BJ (cell line): ENCODE measurements at regions not wholly inside any gene's neighbourhood (a gene's known extent, or its start where the extent isn't known, plus 50 kb on each side); places are given as distances from the start of the nearest gene placed in this dataset.

Experiments
- CTCF ChIA-PET: fragments of 350-600 bp; formaldehyde crosslinking; extraction: SDS; loops from one replicate; lab custom pipeline; 2021; ENCODE audit warnings: antibody characterized with exemption, inconsistent platforms; lab: Yijun Ruan, JAX
- POLR2A ChIA-PET: fragments of 300-600 bp; sonication (Branson Sonifier 250); formaldehyde crosslinking; extraction: SDS; loops from one replicate; lab custom pipeline; 2021; ENCODE audit warnings: antibody characterized with exemption; lab: Charles Lee
- DNase-seq: peaks from one replicate; pipeline ENCODE4 v3.0.0-alpha.2; 2011; ENCODE audit warnings: low read depth
- H3K27me3 ChIP-seq: 2 replicates; pipeline ENCODE4 v1.6.0; 2011; ENCODE audit warnings: low read length; ENCODE audit not compliant: control insufficient read depth, insufficient read depth
- H3K36me3 ChIP-seq: 2 replicates; pipeline ENCODE4 v1.5.1; 2011; ENCODE audit warnings: low read length; ENCODE audit not compliant: control insufficient read depth, insufficient read depth
- H3K4me3 ChIP-seq: 2 replicates; pipeline ENCODE4 v1.5.1; 2011; ENCODE audit warnings: low read depth, mild to moderate bottlenecking, control low read depth, low read length
- TF ChIP-seq, protein P1 (sequence below): IDR thresholded peaks from 2 replicates; pipeline ENCODE4 v1.5.1; 2011; ENCODE audit warnings: low read depth, mild to moderate bottlenecking, control low read depth, inconsistent platforms, low read length, moderate library complexity; ENCODE audit not compliant: insufficient read depth

DNA sequence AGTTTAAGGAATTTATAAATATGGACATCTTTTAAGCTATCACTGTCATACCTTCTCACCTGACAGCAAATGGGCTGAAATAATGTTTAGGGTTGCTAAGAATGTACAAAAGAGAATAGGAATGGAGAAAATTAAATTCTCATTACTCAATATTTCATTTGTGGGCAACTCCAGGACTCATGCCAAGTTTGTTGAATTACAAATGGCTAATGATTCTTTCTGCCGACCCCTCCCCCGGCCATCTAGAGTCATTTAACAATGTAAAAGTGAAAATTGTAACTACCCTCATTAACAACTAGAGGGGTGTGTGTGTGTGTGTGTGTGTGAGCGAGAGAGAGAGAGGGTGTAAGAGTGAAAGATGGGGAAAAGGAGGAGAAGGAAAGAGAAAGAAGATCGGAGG lies 708.5 kb upstream of the FAM98A start:
- ChIA-PET CTCF (interaction anchor here (0.7 kb wide), 1 partner anchor 10 kb away, joined by 3 read pairs; no protein-coding TSS in a partner anchor), POLR2A (no interaction called here)
- Histone ChIP-seq H3K4me3 (no peak overlapping the region), H3K27me3 (no peaks in the 10 kb centered on the region), H3K36me3 (no peaks in the 10 kb centered on the region)
- TF ChIP-seq, protein P1, sequence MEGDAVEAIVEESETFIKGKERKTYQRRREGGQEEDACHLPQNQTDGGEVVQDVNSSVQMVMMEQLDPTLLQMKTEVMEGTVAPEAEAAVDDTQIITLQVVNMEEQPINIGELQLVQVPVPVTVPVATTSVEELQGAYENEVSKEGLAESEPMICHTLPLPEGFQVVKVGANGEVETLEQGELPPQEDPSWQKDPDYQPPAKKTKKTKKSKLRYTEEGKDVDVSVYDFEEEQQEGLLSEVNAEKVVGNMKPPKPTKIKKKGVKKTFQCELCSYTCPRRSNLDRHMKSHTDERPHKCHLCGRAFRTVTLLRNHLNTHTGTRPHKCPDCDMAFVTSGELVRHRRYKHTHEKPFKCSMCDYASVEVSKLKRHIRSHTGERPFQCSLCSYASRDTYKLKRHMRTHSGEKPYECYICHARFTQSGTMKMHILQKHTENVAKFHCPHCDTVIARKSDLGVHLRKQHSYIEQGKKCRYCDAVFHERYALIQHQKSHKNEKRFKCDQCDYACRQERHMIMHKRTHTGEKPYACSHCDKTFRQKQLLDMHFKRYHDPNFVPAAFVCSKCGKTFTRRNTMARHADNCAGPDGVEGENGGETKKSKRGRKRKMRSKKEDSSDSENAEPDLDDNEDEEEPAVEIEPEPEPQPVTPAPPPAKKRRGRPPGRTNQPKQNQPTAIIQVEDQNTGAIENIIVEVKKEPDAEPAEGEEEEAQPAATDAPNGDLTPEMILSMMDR, result no peak
- no peak for DNase-seq

DNA sequence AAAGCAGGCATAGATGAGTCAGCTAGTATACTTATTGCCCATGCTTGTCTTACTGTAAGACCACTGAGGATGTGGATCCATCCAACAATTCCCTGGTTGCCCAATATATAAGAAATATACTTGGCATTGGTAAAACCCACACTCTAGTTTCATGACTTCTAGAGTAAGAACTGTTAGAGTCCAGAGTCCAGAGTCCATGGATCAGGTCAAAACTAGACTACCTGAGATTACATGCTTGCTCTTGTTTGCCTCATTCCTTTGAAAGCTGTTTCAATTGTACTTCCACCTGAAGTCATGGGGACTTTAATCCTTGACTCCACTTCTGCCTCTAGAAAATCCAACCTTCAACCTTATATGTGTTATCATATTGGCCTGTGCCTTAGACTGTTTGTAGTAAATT lies 707.6 kb upstream of the FAM98A start:
- TF ChIP-seq, protein P1, result no peak
- CTCF ChIA-PET, result no interaction called here
- H3K4me3 ChIP-seq, result no peak overlapping the region
- DNase-seq, result no peak
- H3K36me3 ChIP-seq, result no peaks in the 10 kb centered on the region
- no peaks in the 10 kb centered on the region for H3K27me3 ChIP-seq
- POLR2A ChIA-PET, result no interaction called here

DNA sequence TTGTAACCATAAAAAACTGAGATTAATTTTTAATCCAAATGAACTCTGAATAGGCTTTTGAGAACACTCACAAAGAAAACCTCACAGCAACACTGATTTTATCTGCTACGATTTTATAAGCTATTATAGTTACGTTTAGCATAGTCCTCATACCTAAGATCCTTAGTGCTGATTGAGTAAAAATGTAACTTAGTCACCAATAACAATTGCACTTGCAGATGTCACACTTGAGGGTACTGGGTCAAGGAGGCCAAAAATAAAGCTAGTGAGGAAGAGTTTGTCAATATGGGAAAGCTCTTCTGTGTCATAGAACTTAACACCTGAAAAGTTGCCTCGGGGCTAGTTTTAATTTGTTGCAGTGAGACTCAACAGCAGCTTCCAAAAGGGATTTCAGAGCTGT lies 706.5 kb upstream of the FAM98A start:
- Histone ChIP-seq H3K4me3 (no peak overlapping the region), H3K27me3 (no peaks in the 10 kb centered on the region), H3K36me3 (no peaks in the 10 kb centered on the region)
- ChIA-PET CTCF (no interaction called here), POLR2A (no interaction called here)
- no peak for DNase-seq
- TF ChIP-seq, protein P1, result no peak

DNA sequence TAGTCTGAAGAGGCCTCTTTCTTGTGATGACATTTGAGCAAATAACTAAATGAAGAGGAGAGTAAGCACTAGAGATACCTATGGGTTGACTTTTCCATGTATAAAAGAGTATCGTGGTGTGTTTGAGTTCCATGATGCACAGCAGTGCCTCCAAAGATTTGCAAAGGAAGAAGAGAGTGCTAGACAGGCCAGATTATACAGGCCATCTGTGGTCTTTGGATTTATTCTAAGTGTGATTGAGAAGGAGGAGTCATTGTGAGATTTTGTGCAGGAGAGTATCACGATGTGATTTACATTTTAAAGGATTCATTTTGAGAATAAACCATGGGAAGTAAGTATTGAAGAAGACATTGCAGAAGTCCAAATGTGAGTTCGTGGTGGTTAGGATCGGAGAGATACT lies 695.9 kb upstream of the FAM98A start:
- H3K36me3 ChIP-seq, result no peaks in the 10 kb centered on the region
- H3K4me3 ChIP-seq, result no peak overlapping the region
- DNase-seq, result no peak
- POLR2A ChIA-PET, result no interaction called here
- TF ChIP-seq, protein P1, result no peak
- no peaks in the 10 kb centered on the region for H3K27me3 ChIP-seq
- CTCF ChIA-PET, result no interaction called here

DNA sequence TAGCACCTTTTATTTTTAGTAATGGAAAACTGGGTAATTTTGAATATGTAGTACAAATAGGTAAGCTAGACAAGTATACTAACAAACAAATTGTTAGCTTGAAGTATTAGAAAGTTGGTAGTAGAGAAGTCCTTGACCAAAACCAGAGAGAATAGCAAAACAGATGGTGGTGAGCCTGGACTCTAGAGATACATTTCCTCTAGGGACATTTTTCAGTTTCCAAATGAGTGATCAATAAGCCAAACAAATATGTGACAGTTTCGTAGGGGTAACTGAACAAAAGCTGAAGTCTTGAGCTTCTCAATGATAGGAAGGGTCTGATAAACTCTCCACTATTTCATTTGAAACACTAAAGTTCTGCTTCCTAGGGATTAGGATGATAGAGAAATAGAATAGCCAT lies 692.0 kb upstream of the FAM98A start:
- Histone ChIP-seq H3K27me3 (no peaks in the 10 kb centered on the region), H3K36me3 (no peaks in the 10 kb centered on the region), H3K4me3 (no peak overlapping the region)
- ChIA-PET POLR2A (no interaction called here), CTCF (no interaction called here)
- DNase-seq, result no peak
- TF ChIP-seq, protein P1, result no peak
